HG03521 (cell line): ENCODE measurements at regions not wholly inside any gene's neighbourhood (a gene's known extent, or its start where the extent isn't known, plus 50 kb on each side); places are given as distances from the start of the nearest gene placed in this dataset.
"Not testable (repeated sequence)": the region's sequence is repeated elsewhere in the genome, so short reads cannot be mapped to it uniquely, and the experiment has no call there.

Experiments used
- ATAC-seq: cut with Tn5 transposase; IDR thresholded peaks from one replicate; pipeline ENCODE4 v1.9.1; 2021; ENCODE audit warnings: mild to moderate bottlenecking, moderate library complexity; ENCODE audit not compliant: unreplicated experiment

DNA sequence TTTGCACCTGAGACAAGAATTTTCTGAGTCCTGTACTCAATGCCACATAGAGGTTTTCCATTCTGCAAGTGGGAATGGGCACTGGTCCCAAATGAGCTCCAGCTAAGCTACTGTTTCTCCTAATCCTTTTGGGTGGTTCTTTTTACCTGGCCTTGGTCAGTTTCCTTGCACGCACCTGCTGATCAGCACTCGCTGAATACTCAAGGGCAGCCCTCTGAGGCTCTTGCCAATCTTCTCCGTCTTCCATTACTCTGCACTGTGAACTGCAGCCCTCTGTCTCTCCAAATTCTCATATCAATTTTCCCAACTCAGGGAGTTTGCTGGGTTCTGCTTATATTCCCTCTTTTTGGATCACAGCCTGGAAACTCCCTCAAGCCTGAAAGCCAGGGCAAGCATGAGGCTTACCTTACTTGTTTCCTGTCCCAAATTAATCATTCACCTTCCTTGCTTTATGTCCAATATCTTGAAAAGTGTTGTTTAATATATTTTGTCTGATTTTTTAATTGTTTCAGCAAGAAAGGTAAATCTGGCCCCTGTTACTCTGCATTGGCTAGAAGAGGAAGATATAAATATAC, 138.0 kb upstream of the TBX18 start:
- ATAC-seq, result no peak

DNA sequence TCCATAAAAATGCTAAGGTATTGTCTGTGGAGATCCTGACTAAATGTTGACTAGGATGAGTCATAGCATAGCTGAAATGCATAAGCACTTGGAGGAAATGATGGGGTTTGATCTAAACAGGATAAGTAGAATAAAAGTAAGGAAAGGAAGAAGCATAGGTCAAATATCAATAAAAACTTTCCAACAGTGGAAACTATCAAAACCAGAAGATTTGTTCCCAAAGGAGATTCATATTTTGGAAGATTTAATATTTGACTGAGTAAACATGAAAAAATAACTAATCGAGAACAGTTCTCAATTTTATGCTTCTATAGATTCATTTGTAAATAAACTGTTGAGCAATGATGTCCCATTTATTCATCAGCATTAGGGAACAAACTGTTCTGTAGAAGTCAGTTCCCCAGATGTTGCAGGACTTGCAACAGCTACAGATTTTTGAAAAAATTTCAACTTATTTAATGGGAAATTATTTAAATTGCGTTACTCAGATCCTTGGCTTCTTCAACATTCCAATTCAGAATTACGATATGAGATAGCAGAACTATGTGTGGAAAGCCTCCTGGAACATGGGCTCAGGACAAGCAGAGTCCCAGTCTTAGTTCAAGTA, 133.7 kb upstream of the TBX18 start:
- ATAC-seq, result no peak

- ATAC-seq, result no peak
Measured at GRCh38 chr6:84897011-84897410, 132.6 kb upstream of the TBX18 start.

- ATAC-seq, result no peak
Measured at GRCh38 chr6:84892671-84893070, 128.3 kb upstream of the TBX18 start.

DNA sequence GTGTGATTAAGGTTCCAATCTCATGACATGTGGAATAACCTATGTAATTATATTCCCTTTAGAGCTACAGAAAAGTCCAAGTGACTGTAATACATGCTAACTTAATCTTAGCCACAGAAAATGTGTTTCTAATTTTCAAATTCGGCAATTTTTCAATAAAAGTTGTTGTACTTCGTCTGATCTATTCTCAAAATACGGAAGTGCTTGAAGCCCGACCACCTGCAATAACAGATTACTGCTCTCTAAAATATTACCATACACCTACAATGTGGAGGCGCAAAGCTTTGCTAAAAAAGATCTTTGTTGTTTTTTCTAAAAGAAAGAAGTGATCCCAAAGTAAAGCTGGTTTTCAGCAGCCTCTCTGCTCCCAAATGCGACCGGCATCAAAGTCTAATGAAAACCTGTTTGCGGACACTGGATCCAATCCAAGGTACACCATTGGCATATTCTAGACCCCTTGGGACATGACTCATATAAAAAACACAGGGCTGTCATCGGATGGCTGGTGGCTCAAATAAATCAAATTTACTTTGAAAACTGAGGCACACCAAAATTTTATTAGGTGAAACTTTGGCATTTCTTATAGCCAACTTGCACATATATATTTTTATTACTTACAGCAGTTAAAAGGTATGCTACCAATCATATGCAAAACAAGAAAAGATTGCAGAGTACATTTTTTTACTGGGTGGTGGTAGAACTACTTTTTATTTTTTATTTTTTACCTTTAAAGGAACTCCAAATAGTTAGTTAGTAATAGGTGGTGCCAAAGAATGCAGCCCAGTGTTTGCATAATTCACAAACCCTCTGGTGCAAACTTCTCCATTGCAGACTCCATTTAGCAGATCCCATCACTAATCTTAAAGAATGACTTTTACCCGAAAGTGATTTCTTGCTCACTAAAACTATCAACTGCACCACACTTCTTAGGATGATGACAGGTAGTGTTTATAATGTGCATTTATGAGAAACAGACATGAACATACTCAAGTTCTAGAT, 118.7 kb upstream of the TBX18 start:
- no peak for ATAC-seq

DNA sequence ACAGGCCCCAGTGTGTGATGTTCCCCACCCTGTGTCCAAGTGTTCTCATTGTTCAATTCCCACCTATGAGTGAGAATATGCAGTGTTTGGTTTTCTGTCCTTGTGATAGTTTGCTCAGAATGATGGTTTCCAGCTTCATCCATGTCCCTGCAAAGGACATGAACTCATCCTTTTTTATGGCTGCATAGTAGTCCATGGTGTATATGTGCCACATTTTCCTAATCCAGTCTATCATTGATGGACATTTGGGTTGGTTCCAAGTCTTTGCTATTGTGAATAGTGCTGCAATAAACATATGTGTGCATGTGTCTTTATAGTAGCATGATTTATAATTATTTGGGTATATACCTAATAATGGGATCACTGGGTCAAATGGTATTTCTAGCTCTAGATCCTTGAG, 115.0 kb upstream of the TBX18 start:
- not testable (repeated sequence) for ATAC-seq

GRCh38 chr6:84877515-84878210, 113.3 kb upstream of the TBX18 start:
- ATAC-seq, result no peak

GRCh38 chr6:84876723-84877514, 112.5 kb upstream of the TBX18 start:
- ATAC-seq, result no peak

- no peak for ATAC-seq
Measured at GRCh38 chr6:84872996-84873723, 108.8 kb upstream of the TBX18 start.

DNA sequence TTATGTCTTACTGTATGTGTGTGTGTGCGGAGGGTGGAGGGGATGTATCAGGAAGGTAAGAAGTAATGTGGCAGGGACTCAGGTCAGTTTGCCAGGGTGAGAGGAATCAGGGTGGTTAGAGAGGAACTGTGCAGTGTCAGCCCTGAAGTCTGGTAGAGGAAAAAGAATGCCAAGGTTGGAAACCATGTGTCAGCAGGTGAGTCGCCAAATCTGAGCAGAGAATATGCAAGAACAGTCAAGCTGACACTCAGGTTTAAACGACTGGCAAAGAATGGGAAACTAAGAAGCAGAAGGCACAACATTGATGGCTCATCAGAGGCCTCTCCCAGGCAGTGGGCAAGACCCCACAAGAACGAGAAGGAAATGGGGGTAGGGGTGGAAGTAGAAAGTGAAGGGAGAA, 107.5 kb upstream of the TBX18 start:
- ATAC-seq, result no peak

- ATAC-seq, result no peak
Measured at GRCh38 chr6:84870672-84871071, 106.3 kb upstream of the TBX18 start.

- ATAC-seq, result no peak
Measured at GRCh38 chr6:84868149-84868548, 103.8 kb upstream of the TBX18 start.

DNA sequence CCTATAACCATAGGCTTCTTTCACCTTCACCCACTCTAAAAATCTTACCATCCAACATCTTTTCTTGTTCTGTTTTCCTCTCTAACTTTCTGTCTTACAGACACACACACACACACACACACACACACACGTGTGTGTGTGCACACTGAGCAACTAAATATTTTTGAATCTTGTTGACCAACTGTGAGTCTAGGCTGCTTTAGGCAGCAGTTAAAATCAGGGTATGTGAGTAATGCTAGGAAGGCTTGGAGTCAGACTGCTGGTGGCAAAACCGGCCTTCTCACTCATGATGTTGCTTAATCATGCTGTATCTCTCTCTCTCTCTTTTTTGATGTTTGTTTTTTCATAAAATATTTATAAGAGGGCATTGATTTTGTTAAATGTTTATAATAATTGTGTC, 103.1 kb upstream of the TBX18 start:
- ATAC-seq, result no peak

- no peak for ATAC-seq
Measured at GRCh38 chr6:84866715-84867114, 102.3 kb upstream of the TBX18 start.

DNA sequence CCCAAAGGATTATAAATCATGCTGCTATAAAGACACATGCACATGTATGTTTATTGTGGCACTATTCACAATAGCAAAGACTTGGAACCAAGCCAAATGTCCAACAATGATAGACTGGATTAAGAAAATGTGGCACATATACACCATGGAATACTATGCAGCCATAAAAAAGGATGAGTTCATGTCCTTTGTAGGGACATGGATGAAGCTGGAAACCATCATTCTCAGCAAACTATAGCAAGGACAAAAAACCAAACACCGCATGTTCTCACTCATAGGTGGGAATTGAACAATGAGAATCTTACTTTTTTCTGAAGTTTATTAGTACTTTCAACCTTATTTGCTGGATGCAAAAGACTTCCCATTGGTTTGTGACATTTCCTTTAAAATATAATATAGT, 101.0 kb upstream of the TBX18 start:
- not testable (repeated sequence) for ATAC-seq

- ATAC-seq, result no peak
Measured at GRCh38 chr6:84862843-84863242, 98.4 kb upstream of the TBX18 start.

GRCh38 chr6:84860920-84861319, 96.5 kb upstream of the TBX18 start:
- no peak for ATAC-seq

DNA sequence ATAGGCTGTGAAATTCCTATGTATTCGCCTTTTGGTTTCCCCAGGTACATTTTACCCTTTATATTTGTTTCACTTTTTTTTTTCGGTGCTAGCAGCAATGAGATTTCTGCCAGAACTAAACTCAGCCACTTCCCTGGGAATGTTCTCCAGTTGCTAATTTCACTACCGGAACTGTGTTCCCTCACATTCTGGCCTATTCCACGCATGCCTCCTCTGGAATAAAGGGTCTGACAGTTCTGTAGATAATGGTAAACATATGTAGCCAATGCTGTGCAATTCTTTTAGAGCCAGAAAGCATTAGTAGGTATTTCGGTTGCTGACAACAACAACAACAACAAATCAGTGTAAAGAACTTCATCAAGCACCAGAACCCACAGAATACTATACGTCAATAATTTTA, 96.1 kb upstream of the TBX18 start:
- no peak for ATAC-seq

- ATAC-seq, result no peak
Measured at GRCh38 chr6:84854811-84855400, 90.5 kb upstream of the TBX18 start.
